ENCODE measurements at regions not wholly inside any gene's neighbourhood (a gene's known extent, or its start where the extent isn't known, plus 50 kb on each side); places are given as distances from the start of the nearest gene placed in this dataset.

- Mint-ChIP-seq H3K36me3 (peaks cover 7% of the 10 kb centered on the region), H3K4me1 (peaks cover 3% of the 10 kb centered on the region), H3K4me3 (no peak overlapping the region), H3K27me3 (peaks cover 8% of the 10 kb centered on the region), H3K9me3 (peaks cover 2% of the 10 kb centered on the region), H3K27ac (no peak overlapping the region)
- ATAC-seq (ENCODE audit: low read depth) (no peak), DNase-seq (ENCODE audit: low spot score in 2 of 2) (no peak)
Measured at GRCh38 chr10:124237282-124237961, 144.0 kb upstream of the CHST15 start.

- Mint-ChIP-seq H3K27me3 (peaks cover 5% of the 10 kb centered on the region), H3K36me3 (peaks cover 7% of the 10 kb centered on the region), H3K4me3 (no peak overlapping the region), H3K27ac (no peak overlapping the region), H3K4me1 (peaks cover 3% of the 10 kb centered on the region), H3K9me3 (peaks cover 2% of the 10 kb centered on the region)
- DNase-seq (ENCODE audit: low spot score in 2 of 2): no peak
- no peak for ATAC-seq (ENCODE audit: low read depth)
Measured at GRCh38 chr10:124236816-124237215, 143.4 kb upstream of the CHST15 start.

GRCh38 chr10:124236136-124236535 is 142.7 kb upstream of the CHST15 start:
- Mint-ChIP-seq H3K4me1 (peaks cover 3% of the 10 kb centered on the region), H3K9me3 (peaks cover 2% of the 10 kb centered on the region), H3K36me3 (peaks cover 7% of the 10 kb centered on the region), H3K4me3 (no peak overlapping the region), H3K27me3 (peaks cover 5% of the 10 kb centered on the region), H3K27ac (no peak overlapping the region)
- DNase-seq (ENCODE audit: low spot score in 2 of 2) (no peak), ATAC-seq (ENCODE audit: low read depth) (no peak)

GRCh38 chr10:124235232-124235631 is 141.8 kb upstream of the CHST15 start:
- Mint-ChIP-seq H3K36me3 (peaks cover 1% of the 10 kb centered on the region), H3K27me3 (no peaks in the 10 kb centered on the region), H3K27ac (no peak overlapping the region), H3K4me1 (peaks cover 8% of the 10 kb centered on the region), H3K9me3 (peaks cover 2% of the 10 kb centered on the region), H3K4me3 (no peak overlapping the region)
- no peak for DNase-seq (ENCODE audit: low spot score in 2 of 2)
- ATAC-seq (ENCODE audit: low read depth): no peak

- Mint-ChIP-seq H3K27me3 (no peaks in the 10 kb centered on the region), H3K27ac (no peak overlapping the region), H3K36me3 (no peaks in the 10 kb centered on the region), H3K9me3 (peaks cover 2% of the 10 kb centered on the region), H3K4me3 (no peak overlapping the region), H3K4me1 (peaks cover 8% of the 10 kb centered on the region)
- DNase-seq (ENCODE audit: low spot score in 2 of 2) (no peak), ATAC-seq (ENCODE audit: low read depth) (no peak)
Measured at GRCh38 chr10:124233546-124234138, 140.2 kb upstream of the CHST15 start.

- Mint-ChIP-seq H3K4me1 (peaks cover 7% of the 10 kb centered on the region), H3K36me3 (no peaks in the 10 kb centered on the region), H3K9me3 (peaks cover 2% of the 10 kb centered on the region), H3K27me3 (no peaks in the 10 kb centered on the region), H3K27ac (no peak overlapping the region), H3K4me3 (no peak overlapping the region)
- ATAC-seq (ENCODE audit: low read depth): no peak
- no peak for DNase-seq (ENCODE audit: low spot score in 2 of 2)
Measured at GRCh38 chr10:124232686-124233545, 139.5 kb upstream of the CHST15 start.

GRCh38 chr10:124231168-124232155 is 138.1 kb upstream of the CHST15 start:
- DNase-seq (ENCODE audit: low spot score in 2 of 2): peak in 1 of 2 donors; percentile 37
- no peaks in the 10 kb centered on the region for H3K27me3 Mint-ChIP-seq
- peaks cover 3% of the 10 kb centered on the region for H3K9me3 Mint-ChIP-seq
- H3K36me3 Mint-ChIP-seq: no peaks in the 10 kb centered on the region
- no peak overlapping the region for H3K4me3 Mint-ChIP-seq
- H3K4me1 Mint-ChIP-seq: peaks cover 12% of the 10 kb centered on the region
- peak; percentile 79 for ATAC-seq (ENCODE audit: low read depth)
- H3K27ac Mint-ChIP-seq: peak overlapping the region; percentile 87

GRCh38 chr10:124230635-124231167 is 137.3 kb upstream of the CHST15 start:
- peaks cover 16% of the 10 kb centered on the region for H3K4me1 Mint-ChIP-seq
- ATAC-seq (ENCODE audit: low read depth): no peak
- H3K4me3 Mint-ChIP-seq: no peak overlapping the region
- H3K27me3 Mint-ChIP-seq: no peaks in the 10 kb centered on the region
- no peaks in the 10 kb centered on the region for H3K36me3 Mint-ChIP-seq
- DNase-seq (ENCODE audit: low spot score in 2 of 2): no peak
- peak overlapping the region; percentile 87 for H3K27ac Mint-ChIP-seq
- peaks cover 6% of the 10 kb centered on the region for H3K9me3 Mint-ChIP-seq

- H3K9me3 Mint-ChIP-seq: peaks cover 6% of the 10 kb centered on the region
- ATAC-seq (ENCODE audit: low read depth) (no peak), DNase-seq (ENCODE audit: low spot score in 2 of 2) (no peak)
- no peaks in the 10 kb centered on the region for H3K27me3 Mint-ChIP-seq
- H3K4me3 Mint-ChIP-seq: no peak overlapping the region
- peak overlapping the region; percentile 87 for H3K27ac Mint-ChIP-seq
- H3K4me1 Mint-ChIP-seq: peaks cover 16% of the 10 kb centered on the region
- no peaks in the 10 kb centered on the region for H3K36me3 Mint-ChIP-seq
Measured at GRCh38 chr10:124229989-124230634, 136.7 kb upstream of the CHST15 start.

- Mint-ChIP-seq H3K9me3 (peaks cover 6% of the 10 kb centered on the region), H3K27me3 (no peaks in the 10 kb centered on the region), H3K4me3 (no peak overlapping the region), H3K4me1 (peaks cover 16% of the 10 kb centered on the region), H3K27ac (peak overlapping the region; percentile 87), H3K36me3 (no peaks in the 10 kb centered on the region)
- no peak for ATAC-seq (ENCODE audit: low read depth)
- no peak for DNase-seq (ENCODE audit: low spot score in 2 of 2)
Measured at GRCh38 chr10:124229201-124229988, 136.0 kb upstream of the CHST15 start.

GRCh38 chr10:124228471-124228870 is 135.1 kb upstream of the CHST15 start:
- Mint-ChIP-seq H3K27ac (peak overlapping the region; percentile 95), H3K27me3 (no peaks in the 10 kb centered on the region), H3K36me3 (no peaks in the 10 kb centered on the region), H3K4me3 (no peak overlapping the region), H3K4me1 (peaks cover 16% of the 10 kb centered on the region), H3K9me3 (peaks cover 6% of the 10 kb centered on the region)
- DNase-seq (ENCODE audit: low spot score in 2 of 2) (no peak), ATAC-seq (ENCODE audit: low read depth) (no peak)

GRCh38 chr10:124227988-124228387 is 134.6 kb upstream of the CHST15 start:
- ATAC-seq (ENCODE audit: low read depth) (no peak), DNase-seq (ENCODE audit: low spot score in 2 of 2) (no peak)
- Mint-ChIP-seq H3K27ac (peak overlapping the region; percentile 95), H3K27me3 (no peaks in the 10 kb centered on the region), H3K4me3 (no peak overlapping the region), H3K9me3 (peaks cover 6% of the 10 kb centered on the region), H3K4me1 (peaks cover 16% of the 10 kb centered on the region), H3K36me3 (no peaks in the 10 kb centered on the region)

Measured in memory B cell (primary cell).